SHP77 treated with DMSO at 0.1 percent for 48 hours (cell line): ENCODE measurements at regions not wholly inside any gene's neighbourhood (a gene's known extent, or its start where the extent isn't known, plus 50 kb on each side); places are given as distances from the start of the nearest gene placed in this dataset.

Source experiments
- DNase-seq: peaks from one replicate; lab custom pipeline; 2025; lab: John Stamatoyannopoulos, UW

DNA sequence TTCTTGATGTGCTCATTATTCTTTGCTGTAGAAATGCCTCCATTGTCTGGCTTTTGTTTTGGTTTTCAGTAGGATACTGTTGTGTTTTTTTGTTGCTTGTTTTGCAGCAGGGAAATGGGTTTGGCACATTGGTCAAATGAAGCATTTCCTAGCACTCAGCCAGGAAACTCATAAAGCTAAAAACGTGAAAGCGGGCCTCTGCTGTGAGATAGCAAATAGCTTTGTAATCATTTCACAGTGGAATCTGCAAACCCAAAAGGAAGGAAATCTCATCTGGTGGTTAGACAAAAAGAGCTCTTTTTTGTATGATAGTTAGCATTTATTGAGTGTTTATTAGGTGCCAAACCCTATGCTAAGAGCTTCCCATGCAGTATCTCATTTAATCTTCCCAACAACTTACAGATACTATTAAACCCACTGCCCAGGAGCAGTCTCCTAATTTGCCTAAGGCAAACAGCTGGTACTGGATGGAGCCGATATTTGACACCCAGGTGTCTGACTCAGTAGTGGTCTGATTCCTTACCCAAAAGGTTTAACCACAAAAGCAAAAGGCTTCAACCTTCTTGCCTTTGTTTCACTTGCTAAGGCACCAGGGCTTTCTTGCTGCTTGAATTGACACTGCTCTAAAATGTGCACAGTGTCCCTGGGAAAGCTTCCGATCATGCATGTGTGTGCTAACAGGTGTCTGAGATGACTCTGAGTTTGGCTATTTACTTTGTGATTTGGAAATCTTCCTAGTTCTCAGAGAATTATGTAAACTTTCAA is 527.9 kb upstream of the MDFIC2 start:
- DNase-seq = no peak

DNA sequence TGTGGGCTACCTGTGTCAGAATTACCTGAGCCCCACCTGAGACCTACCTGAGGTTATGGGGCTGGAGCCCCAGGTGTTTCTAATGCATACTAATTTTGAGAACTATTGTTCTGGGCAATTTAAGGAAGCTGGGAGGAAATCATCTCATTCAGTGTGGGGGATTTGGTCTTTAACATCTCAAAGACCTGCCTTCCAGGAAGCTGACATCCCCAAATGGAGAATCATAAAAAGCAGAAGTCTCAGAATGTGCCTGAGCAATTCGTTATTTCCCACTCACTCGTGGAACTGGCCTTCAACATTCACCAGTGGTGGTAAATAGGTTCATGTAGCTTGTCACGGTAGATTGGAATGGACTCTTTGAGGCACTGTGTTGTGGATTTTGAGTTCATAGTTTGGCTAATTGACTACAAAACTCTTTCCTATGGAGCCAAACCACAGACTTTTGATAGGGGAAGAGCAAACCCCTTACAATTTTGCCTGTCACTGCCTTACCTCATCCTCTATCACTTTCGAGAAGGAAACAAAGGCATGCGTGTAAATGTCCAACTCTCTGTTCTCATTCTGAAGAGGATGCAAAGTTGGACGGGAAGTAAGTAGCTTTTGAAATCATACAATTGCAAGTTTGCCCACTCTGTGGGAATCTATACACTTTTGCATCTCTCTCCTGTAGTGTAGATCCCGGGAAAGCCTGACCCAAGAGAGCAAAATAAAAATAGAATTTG is 521.0 kb upstream of the MDFIC2 start:
- no peak for DNase-seq

DNA sequence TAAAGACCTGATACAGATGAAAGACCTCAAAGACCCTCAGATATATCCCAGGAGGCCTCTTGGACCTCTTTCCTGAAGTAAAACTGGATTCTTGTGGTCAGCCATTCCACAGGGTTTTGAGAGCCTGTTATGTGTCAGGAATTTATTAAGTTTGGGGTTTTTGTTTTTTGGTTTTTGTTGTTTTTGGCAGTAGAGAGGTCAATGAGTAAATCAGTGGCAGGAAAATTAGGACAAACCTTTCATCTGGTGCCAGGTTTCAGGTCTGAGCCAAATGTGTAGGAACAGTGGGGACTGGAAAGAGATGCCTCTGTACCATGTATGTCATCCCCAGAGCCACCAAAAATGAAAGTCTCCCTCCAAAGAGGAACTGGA is 520.4 kb upstream of the MDFIC2 start:
- DNase-seq = no peak

DNA sequence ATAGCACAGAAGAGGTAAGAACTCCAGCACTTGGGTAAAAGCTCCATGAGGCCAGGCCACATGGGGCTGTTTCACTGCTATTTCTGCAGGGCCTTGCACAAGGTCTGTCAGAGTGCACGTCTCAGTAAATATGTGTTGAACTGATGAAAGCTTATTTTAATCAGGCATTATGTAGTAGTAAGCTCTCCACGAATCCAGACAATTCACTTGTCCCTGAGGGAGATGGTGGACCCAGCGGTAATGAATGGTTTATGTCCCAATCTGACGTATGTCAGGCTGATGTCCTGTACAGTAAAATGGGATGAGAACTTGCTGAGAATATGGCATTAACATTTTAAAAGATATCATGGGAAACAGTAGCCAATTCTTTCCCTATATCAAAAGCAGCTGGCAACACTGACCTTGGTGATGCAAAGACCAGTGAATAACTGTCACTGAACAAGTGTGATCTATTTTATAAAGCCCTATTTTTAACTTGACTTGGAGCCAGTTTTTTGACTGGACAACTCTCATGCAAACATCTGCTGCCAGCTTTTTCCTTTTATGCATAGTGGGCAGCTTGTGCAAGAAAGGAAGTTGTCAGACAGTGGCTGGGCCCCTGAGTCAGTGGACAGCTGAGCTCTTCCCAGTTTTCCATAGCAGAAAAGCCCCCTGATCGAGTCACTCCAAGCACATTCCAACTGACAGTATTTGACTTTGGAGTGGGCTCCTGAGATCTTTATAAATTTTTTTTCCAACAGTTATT is 519.8 kb upstream of the MDFIC2 start:
- peak; percentile 4 for DNase-seq

DNA sequence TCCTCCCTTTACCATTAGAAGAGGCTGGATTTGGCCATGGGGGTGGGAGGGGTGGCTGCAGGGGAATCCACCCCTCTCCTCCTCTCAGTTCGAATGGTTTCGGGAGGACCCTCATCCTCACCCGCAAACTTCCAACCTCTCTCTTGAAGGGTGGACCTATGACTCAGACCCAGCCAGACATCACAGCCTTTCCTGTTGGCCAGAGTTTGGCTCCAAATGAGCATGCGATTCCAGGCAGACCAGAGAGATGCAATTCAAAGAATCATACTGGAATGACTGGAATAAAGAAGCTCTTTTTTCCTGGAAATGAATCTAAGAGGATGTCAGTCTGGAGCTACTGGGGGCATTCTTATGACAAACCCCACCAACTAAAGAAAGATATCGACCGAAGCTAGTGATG is 516.7 kb upstream of the MDFIC2 start:
- DNase-seq = no peak

DNA sequence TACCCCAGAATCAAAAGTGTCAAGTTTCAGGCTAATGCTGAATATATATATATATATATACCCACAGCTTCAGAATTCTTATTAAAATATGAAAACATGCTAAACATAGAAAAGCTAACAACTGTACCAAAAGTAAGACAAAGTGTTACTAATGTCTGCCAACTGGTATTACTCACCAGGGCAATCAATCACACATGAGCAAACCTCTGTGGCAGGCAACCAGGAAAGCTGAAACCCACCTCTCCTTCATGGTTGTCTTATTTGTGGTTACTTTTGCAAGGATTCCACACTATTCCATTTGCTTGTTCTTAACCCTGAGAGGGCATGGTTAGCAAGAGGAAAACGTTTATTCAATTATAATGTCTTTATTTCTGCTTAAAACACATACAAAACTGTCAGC is 512.3 kb upstream of the MDFIC2 start:
- no peak for DNase-seq

DNA sequence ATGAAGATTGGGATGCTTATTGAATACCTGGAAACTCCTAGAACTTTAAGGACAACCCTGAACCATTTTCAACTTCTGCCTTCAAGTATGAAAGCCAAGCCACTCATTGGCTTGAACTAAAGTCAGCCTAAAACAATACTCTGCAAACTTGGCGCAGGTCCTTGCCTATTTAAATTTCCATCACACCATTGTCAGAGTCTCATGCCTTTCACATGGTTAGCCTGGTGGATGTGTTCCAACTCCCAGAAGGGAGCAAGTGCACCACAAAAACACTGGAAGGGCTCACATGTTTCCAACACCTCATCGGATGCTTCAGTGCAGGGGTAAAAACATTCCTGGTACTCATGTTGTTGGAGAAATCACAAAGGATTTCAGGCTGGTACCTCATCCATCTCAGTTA is 511.6 kb upstream of the MDFIC2 start:
- no peak for DNase-seq

DNA sequence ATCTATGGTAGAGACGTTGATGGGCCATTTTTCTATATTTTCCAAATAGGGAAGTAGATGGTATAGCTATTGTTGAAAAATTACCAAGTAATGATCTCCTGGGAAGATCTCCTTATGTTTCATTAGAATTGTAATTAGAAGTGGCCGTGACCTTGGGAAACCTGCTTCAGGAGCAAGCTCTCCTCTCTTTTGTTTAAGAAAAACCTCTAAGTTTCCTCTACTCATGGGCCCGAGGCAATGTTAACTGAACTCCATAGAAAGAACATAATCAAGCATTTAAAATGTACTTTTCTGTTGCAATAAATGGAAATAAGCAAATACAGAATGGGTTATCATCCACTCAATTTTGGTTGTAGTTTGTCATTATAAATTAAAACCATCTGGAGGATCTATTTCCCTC is 511.2 kb upstream of the MDFIC2 start:
- no peak for DNase-seq

DNA sequence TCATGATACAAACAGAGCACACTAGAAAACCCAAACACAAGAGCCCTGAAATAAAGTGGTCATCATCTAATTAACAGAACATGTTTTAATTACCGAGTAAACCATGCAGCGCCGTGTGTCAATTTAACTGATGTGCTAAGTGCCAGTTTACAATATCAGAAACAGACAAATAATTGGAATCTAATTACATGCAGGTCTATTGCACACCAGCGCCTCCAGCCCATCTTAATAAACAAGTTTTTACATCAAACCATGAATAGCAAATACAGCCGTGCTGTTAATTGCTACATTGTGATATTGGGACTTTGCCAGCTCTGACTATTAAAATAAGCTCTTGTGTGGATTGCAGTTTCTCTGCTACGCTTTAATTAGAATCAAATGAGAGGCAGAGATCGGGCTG is 510.2 kb upstream of the MDFIC2 start:
- DNase-seq = no peak

DNA sequence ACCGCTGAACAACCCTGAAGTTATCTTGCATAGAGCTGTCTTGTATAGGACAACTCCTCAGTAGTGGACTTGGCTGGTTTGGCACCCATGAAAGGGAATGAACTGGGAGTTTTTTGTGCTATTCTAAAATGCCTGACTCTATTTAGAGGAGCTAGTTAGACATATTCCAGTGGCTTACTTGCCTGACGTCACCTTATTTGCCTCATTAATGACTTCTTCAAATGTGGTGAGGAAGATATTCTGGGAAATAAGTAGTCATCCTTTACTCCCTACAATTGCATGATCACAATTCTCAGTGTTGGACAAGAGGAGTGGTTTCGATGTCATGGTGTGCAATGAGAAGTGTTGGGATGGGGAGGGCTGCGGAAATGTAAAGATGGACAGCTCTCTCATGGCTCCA is 509.2 kb upstream of the MDFIC2 start:
- no peak for DNase-seq

DNA sequence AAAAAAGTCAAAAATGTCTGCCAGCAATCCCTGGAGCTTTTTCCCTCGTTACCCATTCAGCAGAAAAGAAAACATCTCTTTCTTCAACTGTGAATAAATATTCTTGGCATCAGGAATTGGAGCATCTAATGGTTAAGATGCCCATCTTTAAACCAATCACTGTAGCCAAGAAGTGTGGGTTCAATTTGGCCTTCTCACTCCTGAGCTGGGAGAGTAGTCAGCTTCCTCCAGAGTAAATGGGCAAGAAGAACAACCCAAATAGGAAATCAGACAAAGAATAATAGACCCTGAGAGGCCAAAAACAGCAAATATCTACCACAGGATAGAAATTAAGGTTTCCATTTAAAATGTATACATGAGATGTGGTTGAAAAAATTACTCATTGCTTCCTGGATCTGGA is 508.0 kb upstream of the MDFIC2 start:
- DNase-seq = no peak

DNA sequence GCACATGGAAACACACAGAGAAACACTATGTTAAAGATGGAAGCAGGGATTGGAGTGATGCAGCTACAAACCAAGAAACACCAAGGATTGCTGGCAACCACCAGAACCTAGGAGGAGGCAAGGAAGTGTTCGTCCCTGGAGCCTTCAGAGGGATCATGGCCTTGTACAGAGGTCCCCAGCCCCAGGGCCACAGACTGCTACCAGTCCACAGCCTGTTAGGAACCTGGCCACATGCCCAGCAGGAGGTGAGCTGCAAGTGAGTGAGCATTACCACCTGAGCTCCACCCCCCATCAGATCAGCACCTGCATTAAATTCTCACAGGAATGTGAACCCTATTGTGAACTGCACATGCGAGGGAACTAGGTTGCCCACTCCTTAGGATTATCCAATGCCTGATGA is 505.7 kb upstream of the MDFIC2 start:
- DNase-seq = no peak

DNA sequence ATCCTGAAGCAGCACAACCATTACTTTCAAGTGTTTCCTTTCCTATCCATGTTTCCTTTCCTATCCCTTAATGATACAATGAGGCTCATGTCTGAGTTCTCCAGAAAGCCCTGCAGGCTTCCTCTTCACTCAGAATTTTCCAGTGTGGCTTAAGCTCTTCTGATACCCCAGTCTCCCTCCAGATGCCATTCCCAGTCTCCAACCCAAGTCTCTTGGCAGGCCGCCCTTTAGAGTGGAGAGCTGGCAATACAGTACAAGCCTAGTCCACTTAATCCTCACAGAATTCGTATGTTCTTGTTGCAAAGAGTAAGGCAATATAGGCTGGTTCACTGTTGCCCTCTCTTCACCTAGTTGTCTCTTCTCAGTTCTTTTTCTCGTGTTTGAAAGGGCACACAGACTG is 503.9 kb upstream of the MDFIC2 start:
- no peak for DNase-seq

DNA sequence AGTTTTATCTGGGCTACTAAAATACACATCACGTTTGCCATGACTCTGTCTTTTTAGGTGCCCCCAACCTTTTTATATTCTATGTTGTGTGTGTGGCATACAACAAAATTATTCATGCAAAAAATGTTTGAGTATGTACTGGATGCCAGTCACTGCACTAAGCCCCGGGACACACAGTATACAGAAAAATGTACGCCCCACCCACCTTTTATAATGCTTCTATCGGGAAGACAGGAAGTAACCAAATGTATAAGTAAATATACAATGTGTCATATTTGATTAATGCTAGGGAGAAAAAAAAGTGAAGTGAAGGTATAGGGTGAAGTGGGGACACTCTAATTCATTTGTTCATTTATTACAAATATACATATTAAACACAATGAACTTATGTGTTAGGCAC is 503.4 kb upstream of the MDFIC2 start:
- no peak for DNase-seq

DNA sequence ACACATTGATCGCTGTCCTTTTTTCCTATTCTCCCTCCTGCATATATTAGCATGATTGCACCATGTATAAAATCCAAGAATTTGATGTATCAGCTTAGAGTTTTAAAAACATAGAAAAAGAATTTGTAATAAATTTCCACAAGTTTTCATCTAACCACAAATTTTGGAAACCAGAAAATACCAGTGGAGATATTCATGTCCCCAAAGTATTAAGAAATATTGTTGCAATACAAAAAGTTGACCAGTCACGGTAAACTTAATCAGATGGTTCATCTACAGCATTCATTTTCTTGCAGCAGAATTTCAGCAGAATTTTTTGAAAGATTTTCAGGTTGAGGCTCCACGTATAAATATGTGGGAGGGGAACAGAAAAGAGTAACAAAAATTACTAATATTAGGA is 500.9 kb upstream of the MDFIC2 start:
- DNase-seq = no peak

DNA sequence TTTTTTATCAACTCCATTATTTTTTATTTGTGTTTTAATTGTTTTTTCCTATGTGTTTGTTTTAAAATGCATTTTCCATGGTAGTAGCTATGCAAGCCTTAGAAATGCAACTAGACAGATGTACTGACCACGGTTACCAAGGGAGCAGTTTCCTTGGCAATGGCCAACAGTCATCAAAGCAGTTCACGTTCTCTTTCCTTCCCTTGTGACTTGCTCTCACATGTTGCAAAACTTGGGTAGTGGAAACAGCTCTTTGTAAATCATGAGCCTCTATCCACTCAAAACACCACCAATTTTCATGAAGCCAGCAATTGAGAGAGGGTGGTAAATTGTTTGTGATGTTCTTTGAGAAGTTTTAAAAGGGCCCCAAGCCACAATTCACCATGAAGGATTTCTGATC is 499.4 kb upstream of the MDFIC2 start:
- DNase-seq = no peak

DNA sequence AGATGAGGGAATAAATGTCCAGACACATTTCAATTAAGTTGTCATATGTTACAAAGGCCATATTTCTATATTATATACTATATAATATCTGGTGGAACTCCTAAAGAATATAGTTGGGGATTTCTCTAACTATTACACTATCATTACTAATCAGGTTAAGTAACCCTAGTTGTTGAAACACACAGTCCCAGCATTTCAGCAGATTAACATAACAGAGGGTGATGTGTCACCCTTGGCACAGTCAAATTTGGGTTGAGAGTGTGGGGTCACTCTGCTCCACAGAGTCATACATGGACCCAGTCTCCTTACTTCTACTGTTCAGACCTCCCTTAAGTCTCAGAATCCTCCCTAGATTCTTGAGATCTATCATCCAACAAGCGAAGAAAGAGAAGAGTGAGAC is 496.4 kb upstream of the MDFIC2 start:
- DNase-seq = no peak

DNA sequence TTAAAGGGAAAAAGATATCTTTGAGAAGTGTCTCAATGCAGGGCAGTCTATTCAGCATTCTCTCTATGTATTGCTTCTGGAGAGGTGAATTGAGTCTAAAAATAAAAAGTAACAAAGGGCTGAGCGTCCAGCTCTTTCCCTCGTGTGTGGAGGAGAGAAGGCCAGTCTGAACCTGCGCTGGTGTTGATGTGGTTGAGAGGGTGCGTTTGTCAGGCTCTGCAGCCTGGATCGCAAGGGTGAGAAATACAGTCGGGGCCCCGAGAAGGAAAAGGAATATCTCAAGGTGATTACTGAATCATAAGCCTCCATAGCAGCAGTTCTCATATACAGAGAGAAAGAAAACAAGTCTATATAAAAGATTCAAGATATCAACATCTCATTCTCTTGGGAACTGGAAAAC is 494.1 kb upstream of the MDFIC2 start:
- no peak for DNase-seq

DNA sequence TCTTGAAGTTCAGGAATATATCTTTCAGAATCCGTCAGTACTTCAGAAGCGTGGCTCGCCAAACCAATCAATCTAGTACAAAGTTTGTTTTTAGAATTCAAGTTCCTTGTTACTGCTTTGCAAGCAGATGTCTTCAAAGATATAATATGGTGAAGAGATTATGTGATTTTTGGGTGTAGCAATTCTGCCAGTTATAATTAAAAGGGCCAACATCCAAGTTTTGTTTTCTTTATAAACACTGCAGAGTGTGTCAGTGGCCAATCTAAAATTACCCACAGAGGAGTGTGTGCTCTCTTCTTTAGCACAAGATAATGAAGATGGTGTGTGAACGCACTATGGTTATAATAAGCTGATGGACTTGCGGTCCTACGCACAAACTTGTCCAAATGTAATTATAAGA is 493.6 kb upstream of the MDFIC2 start:
- no peak for DNase-seq

DNA sequence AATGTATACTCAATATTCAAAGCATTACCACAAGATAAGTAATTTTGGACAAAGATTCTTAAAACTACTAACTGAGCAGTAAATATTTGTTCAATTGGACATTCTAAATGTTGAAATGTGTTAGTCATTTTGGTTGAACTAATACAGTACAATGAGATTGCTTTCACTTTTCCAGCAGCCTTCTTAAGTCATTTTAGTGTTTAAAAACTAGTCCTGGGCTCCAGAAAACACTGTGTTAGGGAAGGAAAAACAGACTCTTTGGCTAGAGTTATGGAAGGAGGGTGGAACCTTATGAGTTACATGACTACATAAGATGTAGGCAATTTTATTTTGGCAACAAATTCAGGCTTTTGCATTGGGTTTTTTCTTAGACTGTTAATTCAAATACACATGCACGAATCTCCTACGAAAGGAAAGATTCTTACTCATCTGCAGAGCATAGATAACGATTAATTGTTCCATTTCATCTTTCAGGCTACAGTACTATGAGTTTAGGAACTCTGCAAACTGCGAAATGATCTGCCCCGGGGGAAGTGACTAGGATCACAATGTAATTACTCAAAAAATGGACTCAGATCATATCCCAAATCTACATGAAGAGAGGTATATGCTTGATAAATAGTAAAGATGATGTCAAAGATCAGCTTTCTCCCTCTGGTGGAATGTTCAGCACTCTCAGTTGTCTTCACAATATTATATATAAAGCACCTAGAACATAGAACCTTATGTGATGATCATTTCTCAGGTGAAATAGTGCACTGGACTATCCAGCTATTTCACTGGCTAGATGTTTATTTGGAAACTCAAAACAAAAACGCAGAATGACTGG is 492.8 kb upstream of the MDFIC2 start:
- no peak for DNase-seq

DNA sequence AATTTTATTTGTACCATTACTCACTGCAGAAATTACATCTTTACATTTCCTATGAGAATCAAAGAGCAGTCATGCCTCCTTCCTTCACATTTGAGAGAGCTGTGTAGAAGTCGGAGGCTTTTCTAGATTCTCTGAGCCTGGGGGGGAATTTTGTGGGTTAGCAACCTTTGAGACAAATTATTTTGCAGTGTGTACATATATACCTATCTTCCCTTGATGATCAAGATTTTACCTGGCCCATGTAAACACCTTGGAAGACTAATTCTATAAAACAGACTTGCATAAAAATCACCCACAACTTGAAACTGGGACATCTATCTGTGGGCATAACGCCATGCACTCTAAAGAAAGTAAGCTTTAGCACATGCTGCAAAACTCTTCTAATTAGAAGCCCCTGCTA is 491.5 kb upstream of the MDFIC2 start:
- DNase-seq = no peak

DNA sequence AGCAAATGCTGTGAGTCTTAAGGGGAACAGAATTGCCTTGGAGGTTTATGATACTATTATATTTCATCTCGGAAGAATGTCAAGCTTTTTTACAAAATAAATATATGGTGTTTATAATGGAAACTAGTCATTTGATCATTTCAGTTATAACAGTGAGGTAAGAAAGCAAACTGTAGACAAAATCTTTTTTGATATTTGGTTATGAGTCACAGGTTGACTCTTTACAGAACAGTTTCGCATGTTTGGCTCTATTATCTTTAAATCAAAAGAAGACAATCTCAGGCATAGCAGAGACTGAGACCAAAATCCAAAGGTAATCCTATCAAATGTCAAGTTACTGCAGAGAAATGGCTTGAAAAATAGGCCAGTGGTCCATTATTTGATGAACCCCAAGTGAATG is 490.9 kb upstream of the MDFIC2 start:
- DNase-seq = no peak
